ENCODE measurements at regions not wholly inside any gene's neighbourhood (a gene's known extent, or its start where the extent isn't known, plus 50 kb on each side); places are given as distances from the start of the nearest gene placed in this dataset.

GRCh38 chr6:20302702-20303251, 90.5 kb upstream of the MBOAT1 start:
- Histone ChIP-seq H3K36me3 (replicated peaks in 1 of 2; ENCODE audit: control extremely low read depth in 1 of 2, control insufficient read depth in 1 of 2, extremely low read depth in 1 of 2, insufficient read depth in 2 of 2, low read length in 1 of 2) (no peaks in the 10 kb centered on the region), H2AFZ (ENCODE audit: insufficient read depth, low read depth, low read length, poor library complexity, severe bottlenecking) (no peak overlapping the region), H3K4me2 (replicated peaks; ENCODE audit: low read depth, low read length, poor library complexity, severe bottlenecking) (no peak overlapping the region), H3K4me1 (ENCODE audit: control insufficient read depth in 2 of 2, insufficient read depth in 2 of 2, low read length in 2 of 2) (no peaks in the 10 kb centered on the region), H3K9ac (ENCODE audit: low read length) (no peak overlapping the region), H4K20me1 (ENCODE audit: control insufficient read depth, insufficient read depth, low read length, poor library complexity, severe bottlenecking) (no peaks in the 10 kb centered on the region), H3K27ac (ENCODE audit: low read length in 2 of 2) (no peak overlapping the region), H3K27me3 (replicated peaks in 1 of 4; ENCODE audit: control extremely low read depth in 1 of 4, control insufficient read depth in 3 of 4, insufficient read depth in 4 of 4, low read length in 3 of 4) (no peaks in the 10 kb centered on the region), H3K4me3 (ENCODE audit: control extremely low read depth in 1 of 5, extremely low read depth in 1 of 5, insufficient read depth in 1 of 5, low read depth in 2 of 5, low read length in 4 of 5) (no peak overlapping the region), H3K79me2 (ENCODE audit: control insufficient read depth, insufficient read depth, low read length) (no peaks in the 10 kb centered on the region), H3K9me3 (ENCODE audit: control extremely low read depth in 1 of 3, control insufficient read depth in 2 of 3, insufficient read depth in 1 of 3, low read length in 2 of 3) (peaks cover 0 to 4% (median 0%) of the 10 kb centered on the region in 3 donors)
- TF ChIP-seq EZH2 (IDR thresholded peaks at IDR 0.05; ENCODE audit: borderline replicate concordance, insufficient read depth, low read depth, low read length, poor library complexity, severe bottlenecking) (no peak), CTCF (IDR thresholded peaks at IDR 0.05) (no peak)
- Mint-ChIP-seq H3K4me3 (no peak overlapping the region), H3K27me3 (peaks cover 7% of the 10 kb centered on the region), H3K4me1 (no peaks in the 10 kb centered on the region), H3K27ac (no peak overlapping the region), H3K9me3 (ENCODE audit: insufficient read depth) (no peaks in the 10 kb centered on the region)
- no peak for DNase-seq
- WGBS (ENCODE audit: insufficient coverage) = no CpG with 5 or more reads among the region's 5 CpGs
- CTCF ChIA-PET = interaction anchor here (1.1 to 1.5 kb wide), 2 partner anchors 11 to 95 kb away, joined by 3 read pairs; no protein-coding TSS in a partner anchor
- intact Hi-C loops (cut with micrococcal nuclease) = no loop called here
- ATAC-seq (ENCODE audit: low read depth) = no peak
- POLR2A ChIA-PET = no interaction called here

GRCh38 chr6:20306491-20306890, 94.2 kb upstream of the MBOAT1 start:
- no peak for ATAC-seq (ENCODE audit: low read depth)
- intact Hi-C loops (cut with micrococcal nuclease) = no loop called here
- no peak overlapping the region for H2AFZ ChIP-seq (ENCODE audit: insufficient read depth, low read depth, low read length, poor library complexity, severe bottlenecking)
- H3K4me2 ChIP-seq (replicated peaks; ENCODE audit: low read depth, low read length, poor library complexity, severe bottlenecking) = no peak overlapping the region
- Mint-ChIP-seq H3K27ac (no peak overlapping the region), H3K4me1 (no peaks in the 10 kb centered on the region), H3K9me3 (ENCODE audit: insufficient read depth) (peaks cover 2% of the 10 kb centered on the region), H3K4me3 (no peak overlapping the region), H3K27me3 (peaks cover 3% of the 10 kb centered on the region)
- H3K4me3 ChIP-seq (ENCODE audit: control extremely low read depth in 1 of 5, extremely low read depth in 1 of 5, insufficient read depth in 1 of 5, low read depth in 2 of 5, low read length in 4 of 5) = no peak overlapping the region
- TF ChIP-seq CTCF (IDR thresholded peaks at IDR 0.05) = no peak
- TF ChIP-seq EZH2 (IDR thresholded peaks at IDR 0.05; ENCODE audit: borderline replicate concordance, insufficient read depth, low read depth, low read length, poor library complexity, severe bottlenecking) = no peak
- H3K9me3 ChIP-seq (ENCODE audit: control extremely low read depth in 1 of 3, control insufficient read depth in 2 of 3, insufficient read depth in 1 of 3, low read length in 2 of 3) = peaks cover 0 to 5% (median 0%) of the 10 kb centered on the region in 3 donors
- no peak overlapping the region for H3K9ac ChIP-seq (ENCODE audit: low read length)
- no peaks in the 10 kb centered on the region for H3K79me2 ChIP-seq (ENCODE audit: control insufficient read depth, insufficient read depth, low read length)
- ChIA-PET CTCF (no interaction called here), POLR2A (no interaction called here)
- no peaks in the 10 kb centered on the region for H3K4me1 ChIP-seq (ENCODE audit: control insufficient read depth in 2 of 2, insufficient read depth in 2 of 2, low read length in 2 of 2)
- no peaks in the 10 kb centered on the region for H4K20me1 ChIP-seq (ENCODE audit: control insufficient read depth, insufficient read depth, low read length, poor library complexity, severe bottlenecking)
- no peak overlapping the region for H3K27ac ChIP-seq (ENCODE audit: low read length in 2 of 2)
- H3K36me3 ChIP-seq (replicated peaks in 1 of 2; ENCODE audit: control extremely low read depth in 1 of 2, control insufficient read depth in 1 of 2, extremely low read depth in 1 of 2, insufficient read depth in 2 of 2, low read length in 1 of 2) = no peaks in the 10 kb centered on the region
- DNase-seq = no peak
- peaks cover 0 to 2% (median 0%) of the 10 kb centered on the region in 4 experiments for H3K27me3 ChIP-seq (replicated peaks in 1 of 4; ENCODE audit: control extremely low read depth in 1 of 4, control insufficient read depth in 3 of 4, insufficient read depth in 4 of 4, low read length in 3 of 4)
- WGBS (ENCODE audit: insufficient coverage) = 91% methylated on average over 13 of the region's 14 CpGs

Measured in B cell (primary cell).